Ovary (tissue), 7 donors: ENCODE measurements at regions not wholly inside any gene's neighbourhood (a gene's known extent, or its start where the extent isn't known, plus 50 kb on each side); places are given as distances from the start of the nearest gene placed in this dataset.

Experiments used
- DNase-seq, 5 donors: peaks; one replicate each; pipeline ENCODE4 v3.0.0-alpha.2; 2019 to 2020
- H3K27ac ChIP-seq, 2 donors: fragments of 200-600 bp; one replicate each; pipeline versions ENCODE4 v1.5.1 to v1.8.0; 2019 to 2022
- H3K27me3 ChIP-seq: fragments of 200-600 bp; one replicate; pipeline ENCODE4 v1.8.0; 2022
- H3K36me3 ChIP-seq: fragments of 200-600 bp; sonication (generic); one replicate; pipeline ENCODE4 v1.5.1; 2019
- H3K4me1 ChIP-seq: one replicate; pipeline ENCODE4 v1.8.1; 2013; ENCODE audit warnings: mild to moderate bottlenecking, moderate library complexity; ENCODE audit not compliant: insufficient read depth
- H3K4me3 ChIP-seq: fragments of 200-600 bp; sonication (generic); one replicate; pipeline ENCODE4 v1.5.1; 2017
- H3K9me3 ChIP-seq, 2 donors: fragments of 200-600 bp in 1 of 2; sonication (generic) in 1 of 2; one replicate each; pipeline versions ENCODE4 v1.5.1 to v1.8.1; 2013 to 2019; ENCODE audit warnings: mild to moderate bottlenecking in 1 of 2, moderate library complexity in 1 of 2
- CTCF ChIP-seq, 3 donors: fragments of 450-650 bp in 2 of 3; fragments of 200-600 bp in 1 of 3; IDR thresholded peaks; one replicate each; pipeline versions ENCODE4 v1.5.1 to v1.8.0; 2016 to 2022; ENCODE audit warnings: antibody characterized with exemption in 3 of 3, mild to moderate bottlenecking in 1 of 3
- EP300 ChIP-seq: sonication (generic); formaldehyde crosslinking; IDR thresholded peaks from one replicate; pipeline ENCODE4 v1.6.1; 2017; ENCODE audit warnings: antibody characterized with exemption
- POLR2A ChIP-seq: fragments of 450-650 bp; IDR thresholded peaks from one replicate; pipeline ENCODE4 v1.6.1; 2017; ENCODE audit warnings: antibody characterized with exemption, mild to moderate bottlenecking, moderate library complexity
- WGBS, 3 donors: extraction: QIAGEN DNeasy Blood & Tissue Kit in 1 of 3; methylation state at CpG; one replicate each; pipeline versions ENCODE4 v1.1.5 to v1.1.7; 2013 to 2017; 5-methylcytosine and 5-hydroxymethylcytosine counted together
- intact Hi-C, 4 donors: fragments of 100-400 bp; cut with DNase I; formaldehyde crosslinking; loops; one replicate each; pipeline versions ENCODE4 v1.11.0 to v1.15.1; 2022 to 2023
- donor health status: DM: no; HTN: no; CAD: no; lungs with moderate emphysema.
- donor health status: DM: no; HTN: no; CAD: no.
- donor health status: Bipolar disorder and iron deficiency.
- donor health status: DM: no; HTN: no; CAD: no.
- donor health status: DM: yes; HTN: yes; CAD: no.

GRCh38 chr5:17761326-17761725, 127.1 kb downstream of the TAF11L14 start:
- no peaks in the 10 kb centered on the region for H3K9me3 ChIP-seq
- TF ChIP-seq EP300: no peak
- H3K4me1 ChIP-seq: no peaks in the 10 kb centered on the region
- no peaks in the 10 kb centered on the region for H3K27me3 ChIP-seq
- DNase-seq: no peak
- 60 to 67% (median 63%) methylated on average over 4 of the region's 4 CpGs for WGBS, 3 donors
- intact Hi-C loops: no loop called here
- H3K27ac ChIP-seq: no peak overlapping the region
- H3K4me3 ChIP-seq: no peak overlapping the region
- H3K36me3 ChIP-seq: no peaks in the 10 kb centered on the region

- WGBS, 3 donors: 44 to 78% (median 63%) methylated on average over 1 of the region's 1 CpG
- Histone ChIP-seq H3K4me1 (no peaks in the 10 kb centered on the region), H3K9me3 (no peaks in the 10 kb centered on the region), H3K4me3 (no peak overlapping the region), H3K27ac (no peak overlapping the region), H3K27me3 (no peaks in the 10 kb centered on the region), H3K36me3 (no peaks in the 10 kb centered on the region)
- intact Hi-C loops: no loop called here
- no peak for DNase-seq
- TF ChIP-seq EP300 (no peak), CTCF (IDR thresholded peaks at IDR 0.05) (no peak), POLR2A (no peak)
Observed at GRCh38 chr5:17763301-17763700, 129.0 kb downstream of the TAF11L14 start.

- no peak for DNase-seq
- WGBS, 3 donors: 87 to 96% (median 94%) methylated on average over 2 of the region's 2 CpGs
- TF ChIP-seq EP300 (no peak), POLR2A (no peak), CTCF (IDR thresholded peaks at IDR 0.05) (no peak)
- intact Hi-C loops: no loop called here
- H3K9me3 ChIP-seq: no peaks in the 10 kb centered on the region
- no peaks in the 10 kb centered on the region for H3K4me1 ChIP-seq
- no peak overlapping the region for H3K27ac ChIP-seq
- no peak overlapping the region for H3K4me3 ChIP-seq
- no peaks in the 10 kb centered on the region for H3K27me3 ChIP-seq
- H3K36me3 ChIP-seq: no peaks in the 10 kb centered on the region
Observed at GRCh38 chr5:17766031-17766430, 131.8 kb downstream of the TAF11L14 start.

GRCh38 chr5:17769277-17769676, 135.0 kb downstream of the TAF11L14 start:
- Histone ChIP-seq H3K4me3 (no peak overlapping the region), H3K27ac (no peak overlapping the region), H3K9me3 (no peaks in the 10 kb centered on the region), H3K4me1 (no peaks in the 10 kb centered on the region), H3K27me3 (no peaks in the 10 kb centered on the region), H3K36me3 (no peaks in the 10 kb centered on the region)
- intact Hi-C loops: no loop called here
- 70 to 84% (median 78%) methylated on average over 3 of the region's 3 CpGs for WGBS, 3 donors
- no peak for DNase-seq
- TF ChIP-seq EP300 (no peak), CTCF (IDR thresholded peaks at IDR 0.05) (no peak), POLR2A (no peak)

- intact Hi-C loops: no loop called here
- no peak for TF ChIP-seq POLR2A
- no peak for TF ChIP-seq CTCF (IDR thresholded peaks at IDR 0.05)
- no peak for TF ChIP-seq EP300
- WGBS, 3 donors: 87 to 95% (median 95%) methylated on average over 6 of the region's 6 CpGs
Observed at GRCh38 chr5:17772232-17772631, 138.0 kb downstream of the TAF11L14 start.

More at GRCh38 chr5:17772232-17772631, 138.0 kb downstream of the TAF11L14 start:
- Histone ChIP-seq H3K4me3 (no peak overlapping the region), H3K27ac (no peak overlapping the region), H3K36me3 (no peaks in the 10 kb centered on the region), H3K9me3 (no peaks in the 10 kb centered on the region), H3K27me3 (no peaks in the 10 kb centered on the region), H3K4me1 (no peaks in the 10 kb centered on the region)
- DNase-seq: no peak
